Glomerular visceral epithelial cell (primary cell): ENCODE measurements at regions not wholly inside any gene's neighbourhood (a gene's known extent, or its start where the extent isn't known, plus 50 kb on each side); places are given as distances from the start of the nearest gene placed in this dataset.
A peak's percentile ranks its signal among the peaks of the same experiment; 100 is the strongest.
"Not testable (repeated sequence)": the region's sequence is repeated elsewhere in the genome, so short reads cannot be mapped to it uniquely, and the experiment has no call there.

Source experiments
- DNase-seq: peaks from one replicate; pipeline ENCODE4 v3.0.0-alpha.2; 2016; ENCODE audit errors: extremely low spot score

DNA sequence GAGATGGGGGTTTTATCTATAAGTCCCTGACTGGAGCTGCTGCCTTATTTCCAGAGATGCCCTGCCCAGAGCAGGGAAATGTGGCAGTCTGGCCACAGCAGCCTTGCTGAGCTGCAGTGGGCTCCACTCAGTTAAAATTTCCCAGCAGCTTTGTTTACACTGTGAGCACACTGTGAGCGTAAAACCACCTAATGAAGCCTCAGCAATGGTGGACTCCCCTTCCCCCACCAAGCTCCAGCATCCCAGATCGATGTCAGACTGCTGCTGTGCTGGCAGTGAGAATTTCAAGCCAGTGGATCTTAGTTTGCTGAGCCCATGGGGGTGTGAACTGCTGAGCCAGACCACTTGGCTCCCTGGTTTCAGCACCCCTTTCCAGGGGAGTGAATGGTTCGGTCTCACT, 208.7 kb upstream of the RAI14 start:
- DNase-seq = no peak

GRCh38 chr5:34449639-34450038, 206.5 kb upstream of the RAI14 start:
- DNase-seq = no peak

- no peak for DNase-seq
Measured at GRCh38 chr5:34450338-34450737, 205.8 kb upstream of the RAI14 start.

- no peak for DNase-seq
Measured at GRCh38 chr5:34452170-34452828, 203.8 kb upstream of the RAI14 start.

DNA sequence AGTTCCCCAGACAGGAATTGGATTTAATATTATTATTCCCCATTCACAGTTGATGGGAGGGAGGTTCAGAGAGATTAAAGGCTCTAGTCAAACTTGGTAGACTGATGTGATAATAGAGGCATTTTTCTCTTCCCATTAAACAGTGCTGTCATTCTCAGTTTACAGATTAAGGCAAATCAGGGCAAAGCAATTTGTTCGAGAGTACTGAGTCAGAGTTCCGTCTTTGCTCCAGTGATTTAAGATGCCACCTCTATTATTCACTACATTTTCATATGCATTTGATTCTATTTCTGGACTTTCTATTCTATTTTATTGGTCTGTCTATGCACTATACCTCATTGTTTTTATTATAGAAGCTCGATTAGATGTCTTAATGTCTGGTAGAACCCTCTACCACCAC, 201.0 kb upstream of the RAI14 start:
- no peak for DNase-seq

- peak; percentile 24 for DNase-seq
Measured at GRCh38 chr5:34459908-34460307, 196.2 kb upstream of the RAI14 start.

DNA sequence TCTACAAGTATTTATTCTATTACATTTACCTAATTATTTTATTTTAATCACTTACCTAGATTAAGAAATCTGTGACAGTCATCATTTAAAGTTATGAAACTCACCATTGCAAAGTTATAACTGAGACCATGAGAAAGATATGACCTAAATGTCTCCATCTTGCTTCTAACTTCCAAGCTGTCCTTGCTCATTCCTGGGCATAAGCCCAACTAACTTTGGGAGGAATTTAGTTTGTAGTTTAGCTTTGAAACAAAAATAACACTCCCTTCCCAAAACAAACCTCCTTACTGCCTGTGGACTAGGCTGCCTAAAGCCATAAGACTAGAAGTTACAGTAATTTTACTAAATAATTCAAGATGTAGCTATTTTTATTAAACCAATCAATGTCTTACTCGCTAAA, 195.6 kb upstream of the RAI14 start:
- DNase-seq = no peak

- no peak for DNase-seq
Measured at GRCh38 chr5:34464829-34465228, 191.3 kb upstream of the RAI14 start.

DNA sequence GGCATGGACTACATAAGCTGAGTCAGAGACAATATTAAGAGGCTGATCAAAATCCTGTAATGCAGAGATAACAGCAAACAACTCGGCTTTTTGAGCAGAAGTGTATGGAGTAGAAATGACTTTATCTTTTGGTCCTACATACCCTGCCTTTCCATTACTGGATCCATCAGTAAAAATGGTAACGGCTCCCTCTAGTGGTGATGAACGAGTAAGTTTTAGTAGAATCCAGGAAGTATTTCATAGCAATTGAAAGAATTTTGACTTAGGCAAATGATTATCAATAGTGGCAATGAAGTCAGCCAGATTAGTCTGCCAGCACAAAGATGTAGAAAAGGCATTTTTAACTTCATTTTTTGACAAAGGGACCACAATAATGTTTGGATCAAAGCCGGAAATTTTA, 190.8 kb upstream of the RAI14 start:
- DNase-seq = peak; percentile 74

DNA sequence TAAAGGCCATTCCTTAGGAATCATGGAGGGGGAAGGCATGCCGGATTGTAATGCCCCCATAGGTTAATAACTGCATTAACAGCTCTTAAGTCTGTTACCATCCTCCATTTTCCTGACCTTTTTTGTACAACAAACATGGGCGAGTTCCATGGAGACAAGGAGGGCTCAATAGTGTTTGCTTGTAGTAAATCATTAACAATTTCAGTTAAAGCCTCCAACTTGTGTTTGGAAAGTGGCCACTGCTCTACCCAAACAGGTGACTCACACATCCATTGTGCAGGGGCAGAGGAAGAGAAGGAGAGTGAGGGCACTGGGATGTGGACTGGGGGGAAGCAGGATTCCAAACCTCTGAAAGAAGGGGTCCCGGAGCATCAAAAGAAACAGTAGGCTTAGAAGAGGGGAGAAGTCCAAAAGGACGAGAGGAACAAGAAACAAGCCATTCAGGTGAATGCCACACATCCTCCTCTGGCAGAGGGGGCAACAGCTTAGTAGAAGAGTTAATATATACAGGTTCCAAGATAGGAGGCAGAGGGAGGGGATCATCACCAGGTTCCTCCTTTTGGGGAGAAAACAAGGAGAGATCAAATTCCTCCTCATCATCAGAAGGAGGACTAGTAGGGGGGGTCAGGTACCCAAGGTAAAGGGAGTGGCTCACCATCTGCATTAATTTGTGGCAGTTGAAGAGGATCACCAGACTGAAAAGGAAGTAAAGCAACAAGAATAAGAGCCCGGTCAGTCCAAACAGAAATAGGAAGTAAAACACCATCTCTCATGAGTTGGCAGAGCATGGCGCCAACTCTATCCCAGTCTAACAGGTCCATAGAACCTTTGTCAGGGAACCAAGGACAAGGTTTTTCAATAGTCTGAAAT, 189.4 kb upstream of the RAI14 start:
- peak; percentile 79 for DNase-seq

- DNase-seq = no peak
Measured at GRCh38 chr5:34467436-34467835, 188.7 kb upstream of the RAI14 start.

- not testable (repeated sequence) for DNase-seq
Measured at GRCh38 chr5:34467984-34468383, 188.1 kb upstream of the RAI14 start.

- DNase-seq = no peak
Measured at GRCh38 chr5:34469971-34470370, 186.2 kb upstream of the RAI14 start.

DNA sequence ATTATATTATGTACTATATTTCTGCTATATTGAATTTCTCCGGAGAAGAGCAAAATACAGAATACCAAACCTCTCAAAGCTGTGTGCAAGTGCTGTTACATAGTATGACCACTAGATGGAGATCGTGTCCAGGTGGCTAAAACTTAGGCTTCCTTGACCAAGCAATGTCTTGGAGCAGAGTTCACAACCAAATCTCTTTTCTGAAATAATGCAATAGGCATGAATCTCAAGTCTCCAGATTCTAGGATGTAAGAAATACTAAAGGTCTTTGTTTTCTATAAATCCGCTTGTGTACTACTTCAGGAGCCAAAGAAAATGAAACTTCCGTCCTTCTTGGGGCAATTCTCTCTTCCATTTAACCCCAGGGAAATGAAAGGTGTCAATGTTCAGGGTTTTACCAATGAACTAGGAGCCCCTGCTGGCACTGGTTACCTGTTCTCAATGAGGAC, 181.5 kb upstream of the RAI14 start:
- peak; percentile 66 for DNase-seq

- DNase-seq = no peak
Measured at GRCh38 chr5:34475249-34475966, 180.7 kb upstream of the RAI14 start.

DNA sequence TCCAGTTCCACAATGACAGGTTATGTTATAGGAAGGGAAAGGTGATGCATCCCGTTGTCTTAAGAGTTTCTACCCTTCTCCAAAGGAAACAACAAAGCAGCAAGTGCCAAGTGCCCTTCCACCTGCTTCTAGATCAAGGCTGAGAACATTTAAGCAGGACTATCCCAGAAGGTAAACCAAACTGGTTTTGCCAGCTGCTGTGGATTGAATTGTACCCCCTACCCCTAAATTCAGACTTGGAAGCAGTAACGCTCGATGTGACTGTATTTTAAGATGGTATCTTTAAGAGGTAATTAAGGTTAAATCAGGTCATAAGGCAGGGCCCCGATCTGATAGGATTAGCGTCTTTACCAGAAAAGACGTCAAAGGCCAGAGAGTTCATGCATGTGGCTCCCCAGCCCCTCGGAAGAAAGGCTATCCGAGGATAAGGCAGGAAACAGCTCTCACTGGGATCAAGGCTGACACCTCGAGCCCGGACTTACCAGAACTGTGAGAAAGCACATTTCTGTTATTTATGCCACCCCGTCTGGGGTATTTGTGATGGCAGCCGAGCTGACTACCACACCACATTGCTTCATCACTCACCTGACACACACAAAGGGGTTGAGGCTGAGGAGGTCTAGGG, 179.1 kb upstream of the RAI14 start:
- DNase-seq = no peak

- no peak for DNase-seq
Measured at GRCh38 chr5:34480810-34481528, 175.2 kb upstream of the RAI14 start.

GRCh38 chr5:34483442-34484033, 172.6 kb upstream of the RAI14 start:
- no peak for DNase-seq

DNA sequence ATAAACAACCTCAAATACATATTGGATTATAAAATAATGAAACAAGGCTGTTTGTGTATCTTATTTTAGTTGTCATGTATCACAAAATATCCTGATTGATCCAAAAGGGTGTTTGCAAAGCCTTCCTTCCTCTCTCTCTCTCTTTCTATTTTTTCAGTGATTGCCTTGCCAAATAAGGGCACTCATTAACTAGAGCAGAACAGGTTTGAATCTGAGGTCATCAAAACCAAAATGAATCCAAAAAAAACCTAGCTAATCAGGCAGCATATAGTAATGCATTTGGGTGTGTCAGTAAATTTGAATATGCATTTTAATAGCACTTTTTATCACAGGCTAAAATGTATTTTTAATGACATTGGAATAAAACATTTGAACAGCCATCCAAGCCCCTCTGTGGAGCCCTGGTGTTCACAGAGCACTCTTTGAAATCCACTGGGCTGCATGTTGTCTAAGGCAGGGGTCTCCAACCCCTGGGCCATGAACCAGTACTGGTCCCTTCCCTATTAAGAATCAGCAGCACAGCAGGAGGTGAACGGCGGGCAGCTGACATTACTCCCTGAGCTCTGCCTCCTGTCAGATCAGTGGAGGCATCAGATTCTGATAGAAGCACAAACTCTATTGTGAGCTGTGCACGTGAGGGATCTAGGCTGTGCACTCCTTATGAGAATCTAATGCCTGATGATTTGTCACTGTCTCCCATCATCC, 171.8 kb upstream of the RAI14 start:
- no peak for DNase-seq

GRCh38 chr5:34485768-34486030, 170.4 kb upstream of the RAI14 start:
- no peak for DNase-seq
